ENCODE measurements at regions not wholly inside any gene's neighbourhood (a gene's known extent, or its start where the extent isn't known, plus 50 kb on each side); places are given as distances from the start of the nearest gene placed in this dataset.
A peak's percentile ranks its signal among the peaks of the same experiment; 100 is the strongest.

GRCh38 chr6:170035044-170035443, 255.8 kb downstream of the DLL1 start:
- Histone ChIP-seq H3K4me3 (no peak overlapping the region), H3K27ac (no peak overlapping the region), H3K9me3 (no peaks in the 10 kb centered on the region), H3K36me3 (replicated peaks in 1 of 2; ENCODE audit: insufficient read depth in 1 of 2, low read depth in 2 of 2) (no peaks in the 10 kb centered on the region), H3K4me1 (peaks cover 14% of the 10 kb centered on the region), H3K27me3 (no peaks in the 10 kb centered on the region)
- DNase-seq (no peak), ATAC-seq (no peak)
- TF ChIP-seq CTCF (IDR thresholded peaks at IDR 0.05) (no peak), POLR2A (IDR thresholded peaks at IDR 0.05) (no peak)
- 87 to 88% methylated on average over 3 of the region's 3 CpGs for WGBS, 2 donors
- intact Hi-C loops (cut with DNase I): no loop called here

DNA sequence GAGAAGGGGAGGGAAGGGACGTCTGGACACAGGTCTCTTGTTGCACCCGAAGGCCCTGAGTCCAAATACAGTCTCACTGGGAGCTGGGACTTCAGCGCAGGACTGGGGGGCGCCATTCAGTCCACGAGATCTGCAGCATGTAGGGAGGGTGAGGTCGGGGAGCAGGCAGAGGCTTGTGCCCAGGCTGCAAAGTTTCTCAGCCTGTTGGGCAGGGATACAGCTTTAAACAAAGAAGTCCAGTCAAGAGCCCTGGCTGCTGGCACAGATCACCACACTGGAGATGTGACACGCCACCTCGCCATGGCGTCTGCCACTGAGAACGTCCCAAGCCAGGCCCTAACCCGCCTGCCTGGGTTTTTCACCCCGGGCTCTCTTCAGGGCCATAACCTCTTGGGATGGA, 256.6 kb downstream of the DLL1 start:
- Histone ChIP-seq H3K27ac (no peak overlapping the region), H3K4me1 (peaks cover 14% of the 10 kb centered on the region)
- 76 to 81% methylated on average over 11 to 12 of the region's 12 CpGs for WGBS, 2 donors

GRCh38 chr6:170033666-170034065, 257.2 kb downstream of the DLL1 start:
- H3K9me3 ChIP-seq: no peaks in the 10 kb centered on the region
- no peaks in the 10 kb centered on the region for H3K36me3 ChIP-seq (replicated peaks in 1 of 2; ENCODE audit: insufficient read depth in 1 of 2, low read depth in 2 of 2)
- no peaks in the 10 kb centered on the region for H3K27me3 ChIP-seq
- no peak overlapping the region for H3K27ac ChIP-seq
- intact Hi-C loops (cut with DNase I): no loop called here
- DNase-seq (peak in 3 of 4 donors; percentile 1 to 7 (median 3)), ATAC-seq (no peak)
- WGBS, 2 donors: 94 to 98% methylated on average over 4 of the region's 4 CpGs
- no peak overlapping the region for H3K4me3 ChIP-seq
- peaks cover 14% of the 10 kb centered on the region for H3K4me1 ChIP-seq
- TF ChIP-seq POLR2A (IDR thresholded peaks at IDR 0.05): no peak
- no peak for TF ChIP-seq CTCF (IDR thresholded peaks at IDR 0.05)

More for the DNA sequence above, 256.6 kb downstream of the DLL1 start:
- H3K9me3 ChIP-seq: no peaks in the 10 kb centered on the region
- H3K4me3 ChIP-seq: no peak overlapping the region
- no peaks in the 10 kb centered on the region for H3K36me3 ChIP-seq (replicated peaks in 1 of 2; ENCODE audit: insufficient read depth in 1 of 2, low read depth in 2 of 2)
- ATAC-seq (peak; percentile 14), DNase-seq (peak in 3 of 4 donors; percentile 12 to 35 (median 23))
- intact Hi-C loops (cut with DNase I): no loop called here
- TF ChIP-seq CTCF (IDR thresholded peaks at IDR 0.05) (no peak), POLR2A (IDR thresholded peaks at IDR 0.05) (no peak)
- H3K27me3 ChIP-seq: no peaks in the 10 kb centered on the region

DNA sequence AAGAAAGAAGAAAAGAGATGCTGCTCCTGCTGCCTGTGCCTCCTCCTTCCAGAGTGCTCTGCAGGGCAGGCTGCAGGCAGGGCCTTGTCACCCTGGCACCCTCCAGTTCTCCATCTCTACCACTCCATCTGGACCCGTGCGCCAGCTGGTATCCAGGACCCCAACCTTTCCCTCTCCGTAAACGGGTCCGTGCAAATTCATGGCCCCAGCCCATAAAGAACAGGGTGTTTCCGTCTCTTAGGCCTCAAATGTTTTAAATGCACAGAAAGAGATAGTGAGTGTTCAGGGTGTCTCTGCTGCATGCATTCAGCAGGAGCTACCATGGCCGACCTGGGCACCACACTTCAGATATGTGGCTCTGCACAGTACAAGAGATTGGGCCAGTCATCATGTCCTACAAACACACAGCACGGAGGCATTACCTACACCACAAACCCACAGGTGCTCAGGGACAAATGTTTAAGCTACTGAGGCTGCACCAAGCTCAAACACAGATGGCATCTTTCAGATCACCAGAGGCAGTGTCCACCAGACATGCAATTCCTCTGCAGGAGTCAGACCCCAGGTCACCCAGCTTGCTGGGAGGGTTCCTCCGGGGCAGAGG, 258.1 kb downstream of the DLL1 start:
- intact Hi-C loops (cut with DNase I): no loop called here
- ATAC-seq: no peak

More for the DNA sequence above, 258.1 kb downstream of the DLL1 start:
- Histone ChIP-seq H3K4me3 (no peak overlapping the region), H3K9me3 (no peaks in the 10 kb centered on the region), H3K27me3 (no peaks in the 10 kb centered on the region), H3K4me1 (peaks cover 14% of the 10 kb centered on the region), H3K36me3 (replicated peaks in 1 of 2; ENCODE audit: insufficient read depth in 1 of 2, low read depth in 2 of 2) (no peaks in the 10 kb centered on the region), H3K27ac (no peak overlapping the region)
- 92 to 98% methylated on average over 9 of the region's 9 CpGs for WGBS, 2 donors
- no peak for TF ChIP-seq CTCF (IDR thresholded peaks at IDR 0.05)
- no peak for TF ChIP-seq POLR2A (IDR thresholded peaks at IDR 0.05)
- peak in 3 of 4 donors; percentile 1 to 4 (median 3) for DNase-seq

Data from body of pancreas (tissue), 4 donors.